Esophagus muscularis mucosa (tissue), 4 donors: ENCODE measurements at regions not wholly inside any gene's neighbourhood (a gene's known extent, or its start where the extent isn't known, plus 50 kb on each side); places are given as distances from the start of the nearest gene placed in this dataset.

ENCODE experiments used
- CTCF ChIP-seq, 3 experiments: fragments of 200-600 bp in 2 of 3; fragments of 450-650 bp in 1 of 3; sonication (generic) in 2 of 3; IDR thresholded peaks; one replicate each; pipeline ENCODE4 v1.5.1; 2017 to 2019; ENCODE audit warnings: antibody characterized with exemption in 3 of 3, mild to moderate bottlenecking in 2 of 3, moderate library complexity in 1 of 3
- EP300 ChIP-seq: sonication (generic); formaldehyde crosslinking; IDR thresholded peaks from one replicate; pipeline ENCODE4 v1.6.1; 2017; ENCODE audit warnings: antibody characterized with exemption
- POLR2A ChIP-seq: fragments of 450-650 bp; IDR thresholded peaks from one replicate; pipeline ENCODE4 v1.6.1; 2017; ENCODE audit warnings: antibody characterized with exemption, moderate library complexity, mild to moderate bottlenecking, low read depth
- POLR2AphosphoS5 ChIP-seq, 2 donors: sonication (generic); formaldehyde crosslinking; IDR thresholded peaks; one replicate each; pipeline ENCODE4 v1.6.1; 2017; ENCODE audit warnings: antibody characterized with exemption in 2 of 2

- no peak for TF ChIP-seq CTCF (IDR thresholded peaks at IDR 0.05)
- TF ChIP-seq POLR2A = no peak
- no peak for TF ChIP-seq EP300
- TF ChIP-seq POLR2AphosphoS5 (IDR thresholded peaks at IDR 0.05) = no peak
Measured at GRCh38 chr2:158894078-158894477, 74.4 kb upstream of the TANC1 start.
